RKO (cell line): ENCODE measurements at regions not wholly inside any gene's neighbourhood (a gene's known extent, or its start where the extent isn't known, plus 50 kb on each side); places are given as distances from the start of the nearest gene placed in this dataset.

Experiments
- DNase-seq: peaks from one replicate; pipeline ENCODE4 v3.0.0-alpha.2; 2016; ENCODE audit warnings: low spot score

GRCh38 chr10:29119374-29119773 lies 169.5 kb upstream of the LYZL1 start:
- no peak for DNase-seq

- peak; percentile 33 for DNase-seq
Measured at GRCh38 chr10:29120216-29120615, 168.7 kb upstream of the LYZL1 start.

GRCh38 chr10:29124864-29125263 lies 164.0 kb upstream of the LYZL1 start:
- no peak for DNase-seq

GRCh38 chr10:29127037-29127700 lies 161.7 kb upstream of the LYZL1 start:
- no peak for DNase-seq

- DNase-seq, result no peak
Measured at GRCh38 chr10:29127731-29128130, 161.1 kb upstream of the LYZL1 start.

- DNase-seq, result peak; percentile 47
Measured at GRCh38 chr10:29130190-29130673, 158.6 kb upstream of the LYZL1 start.

GRCh38 chr10:29131952-29132547 lies 156.8 kb upstream of the LYZL1 start:
- DNase-seq, result no peak

- no peak for DNase-seq
Measured at GRCh38 chr10:29132551-29133111, 156.2 kb upstream of the LYZL1 start.

GRCh38 chr10:29135337-29135736 lies 153.5 kb upstream of the LYZL1 start:
- no peak for DNase-seq

GRCh38 chr10:29136411-29136810 lies 152.5 kb upstream of the LYZL1 start:
- no peak for DNase-seq

- no peak for DNase-seq
Measured at GRCh38 chr10:29140151-29140550, 148.7 kb upstream of the LYZL1 start.

GRCh38 chr10:29140991-29141390 lies 147.9 kb upstream of the LYZL1 start:
- DNase-seq, result peak; percentile 43

GRCh38 chr10:29141761-29142160 lies 147.1 kb upstream of the LYZL1 start:
- DNase-seq, result no peak

- DNase-seq, result no peak
Measured at GRCh38 chr10:29142516-29143314, 146.2 kb upstream of the LYZL1 start.

- no peak for DNase-seq
Measured at GRCh38 chr10:29144126-29144525, 144.7 kb upstream of the LYZL1 start.

GRCh38 chr10:29146311-29147100 lies 142.4 kb upstream of the LYZL1 start:
- no peak for DNase-seq

- DNase-seq, result no peak
Measured at GRCh38 chr10:29150010-29150409, 138.9 kb upstream of the LYZL1 start.

- no peak for DNase-seq
Measured at GRCh38 chr10:29151005-29151404, 137.9 kb upstream of the LYZL1 start.

GRCh38 chr10:29157321-29157720 lies 131.5 kb upstream of the LYZL1 start:
- DNase-seq, result no peak

- DNase-seq, result no peak
Measured at GRCh38 chr10:29158066-29158465, 130.8 kb upstream of the LYZL1 start.

GRCh38 chr10:29160150-29160617 lies 128.7 kb upstream of the LYZL1 start:
- DNase-seq, result peak; percentile 74

- no peak for DNase-seq
Measured at GRCh38 chr10:29163746-29164145, 125.1 kb upstream of the LYZL1 start.
